K562 (cell line): ENCODE measurements at regions not wholly inside any gene's neighbourhood (a gene's known extent, or its start where the extent isn't known, plus 50 kb on each side); places are given as distances from the start of the nearest gene placed in this dataset.

ENCODE experiments used
- ATAC-seq: fragments of 200-7000 bp; cut with Tn5 transposase; 3 replicates; pipeline ENCODE4 v1.9.1; 2020; ENCODE audit warnings: moderate library complexity
- BruUV-seq: library from RNA; stranded (reverse); fragments of 400-500 nt; replicated peaks from 2 replicates; lab custom pipeline; 2021; lab: Mats Ljungman, UMichigan
- CTCF ChIA-PET: fragments of 300-600 bp; formaldehyde crosslinking; extraction: SDS; loops from one replicate; lab custom pipeline; 2021; ENCODE audit warnings: low intra/inter-chr PET ratio; lab: Yijun Ruan, JAX
- POLR2A ChIA-PET: fragments of 300-600, 350-650 bp; sonication (Branson Sonifier 250); formaldehyde crosslinking; extraction: SDS; loops from one replicate; lab custom pipeline; 2021; ENCODE audit warnings: antibody characterized with exemption, inconsistent platforms; lab: Yijun Ruan, JAX
- DNase-seq, 4 experiments: peaks; one replicate each; pipeline versions ENCODE4 v3.0.0 to v3.0.0-alpha.2; 2011 to 2018; ENCODE audit warnings: low spot score in 3 of 4, mixed read lengths in 3 of 4; ENCODE audit errors: extremely low read depth in 1 of 4
- FAIRE-seq: peaks from 2 replicates; lab custom pipeline; 2011; peaks lifted over from hg19 to GRCh38; lab: Jason Lieb, UNC
- H2AFZ ChIP-seq: 2 replicates; pipeline ENCODE4 v1.6.0; 2011; ENCODE audit warnings: low read depth, low read length, control low read depth, inconsistent platforms
- H3K27ac ChIP-seq: fragments of 200-600 bp; 3 replicates; pipeline ENCODE4 v1.8.0; 2011; ENCODE audit warnings: low read depth, mild to moderate bottlenecking, control low read depth, inconsistent platforms, low read length, moderate library complexity, mixed read lengths; ENCODE audit errors: extremely low read depth
- H3K27me3 ChIP-seq, 2 experiments: fragments of 300-600 bp in 1 of 2; 2 replicates in 1 of 2; 3 replicates in 1 of 2; pipeline versions ENCODE4 v1.6.0 to v1.8.0; 2011; ENCODE audit warnings: inconsistent platforms in 2 of 2, low read length in 2 of 2, mild to moderate bottlenecking in 1 of 2, mixed read lengths in 1 of 2, moderate library complexity in 1 of 2; ENCODE audit not compliant: control insufficient read depth in 2 of 2, insufficient read depth in 2 of 2
- H3K36me3 ChIP-seq: fragments of 300-600 bp; 3 replicates; pipeline ENCODE4 v1.8.0; 2011; ENCODE audit warnings: mild to moderate bottlenecking, low read length, inconsistent platforms; ENCODE audit not compliant: control insufficient read depth, insufficient read depth
- H3K4me1 ChIP-seq, 2 experiments: fragments of 200-600 bp in 1 of 2; replicated peaks in 1 of 2; 2 replicates in 1 of 2; 3 replicates in 1 of 2; pipeline versions ENCODE4 v1.5.1 to v1.8.0; 2011; ENCODE audit warnings: inconsistent platforms in 2 of 2, low read length in 2 of 2, mild to moderate bottlenecking in 1 of 2, mixed read lengths in 1 of 2, moderate library complexity in 1 of 2; ENCODE audit not compliant: control insufficient read depth in 2 of 2, insufficient read depth in 2 of 2
- H3K4me2 ChIP-seq: 2 replicates; pipeline ENCODE4 v1.6.1; 2011; ENCODE audit warnings: low read length, control low read depth, inconsistent platforms, mixed read lengths; ENCODE audit not compliant: insufficient read depth
- H3K4me3 ChIP-seq: fragments of 200-600 bp; sonication (generic), shearing (Covaris generic); 2 replicates; pipeline ENCODE4 v1.5.1; 2016; ENCODE audit warnings: control low read depth, inconsistent platforms
- H3K79me2 ChIP-seq: fragments of 200-600 bp; 3 replicates; pipeline ENCODE4 v1.8.0; 2011; ENCODE audit warnings: low read length, inconsistent platforms; ENCODE audit not compliant: control insufficient read depth, insufficient read depth
- H3K9ac ChIP-seq, 2 experiments: 2 replicates each; pipeline versions ENCODE4 v1.6.0 to v1.6.1; 2011; ENCODE audit warnings: low read depth in 2 of 2, low read length in 2 of 2, control low read depth in 1 of 2, inconsistent platforms in 1 of 2, mild to moderate bottlenecking in 1 of 2, mixed read lengths in 1 of 2; ENCODE audit not compliant: insufficient read depth in 1 of 2
- H3K9me1 ChIP-seq: one replicate; pipeline ENCODE4 v1.6.0; 2011; ENCODE audit warnings: inconsistent platforms, mild to moderate bottlenecking, low read length, moderate library complexity; ENCODE audit not compliant: control insufficient read depth, insufficient read depth
- H3K9me3 ChIP-seq: replicated peaks from 2 replicates; pipeline ENCODE4 v1.5.1; 2011; ENCODE audit warnings: low read depth, low read length, inconsistent platforms; ENCODE audit not compliant: control insufficient read depth, insufficient read depth
- H4K20me1 ChIP-seq: replicated peaks from 2 replicates; pipeline ENCODE4 v1.6.1; 2011; ENCODE audit warnings: low read length, inconsistent platforms, mixed read lengths; ENCODE audit not compliant: control insufficient read depth, insufficient read depth
- HDAC1 ChIP-seq, 2 experiments: fragments of 450-650 bp; IDR thresholded peaks; 2 replicates each; pipeline ENCODE4 v1.6.1; 2016 to 2017; ENCODE audit warnings: inconsistent platforms in 1 of 2, mild to moderate bottlenecking in 1 of 2, moderate library complexity in 1 of 2
- MAFG ChIP-seq: fragments of 450-650 bp; conservative IDR thresholded peaks from 2 replicates; pipeline ENCODE4 v1.6.1; 2016; ENCODE audit warnings: missing genetic modification characterization, missing compliant biosample characterization
- in situ Hi-C: fragments of 300-500 bp; cut with MboI; formaldehyde crosslinking; loops from 4 replicates; pipeline ENCODE4 v1.15.0; 2018; ENCODE audit warnings: inconsistent platforms, mixed read lengths
- intact Hi-C: fragments of 100-400 bp; cut with micrococcal nuclease; formaldehyde crosslinking; loops from 2 replicates; pipeline ENCODE4 v1.14.2; 2022
- TF ChIP-seq, protein P1 (sequence below): sonication (generic); formaldehyde crosslinking; IDR thresholded peaks from 2 replicates; pipeline ENCODE4 v1.8.0; 2022; ENCODE audit warnings: mild to moderate bottlenecking, low read depth, missing genetic modification reagents
- TF ChIP-seq, protein P2 (sequence below), 2 experiments: IDR thresholded peaks in 1 of 2; conservative IDR thresholded peaks in 1 of 2; 2 replicates each; pipeline ENCODE4 v1.6.1; 2016; ENCODE audit warnings: low read depth in 2 of 2, mild to moderate bottlenecking in 1 of 2, missing compliant biosample characterization in 1 of 2, missing genetic modification characterization in 1 of 2, moderate library complexity in 1 of 2

DNA sequence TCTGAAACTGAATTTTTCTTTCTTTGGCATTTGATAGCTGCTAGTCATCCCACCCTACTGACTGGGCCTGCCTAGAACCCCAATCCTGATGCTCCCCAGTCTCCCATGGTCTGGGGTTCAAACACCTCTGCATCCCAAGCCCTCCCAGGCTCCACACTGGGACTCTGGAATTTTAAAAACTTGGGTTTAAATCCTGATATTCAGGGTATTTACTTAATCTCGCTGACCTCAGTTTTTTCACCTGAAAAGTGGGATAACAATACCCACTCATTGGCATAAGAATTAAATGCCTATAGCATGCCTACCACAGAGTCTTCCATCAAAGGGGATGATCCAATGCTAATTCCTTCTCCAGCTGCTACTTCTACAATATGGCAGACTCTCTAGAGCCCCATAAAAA, 264.4 kb downstream of the NPIPA8 start (continued):
- TF ChIP-seq, protein P1, sequence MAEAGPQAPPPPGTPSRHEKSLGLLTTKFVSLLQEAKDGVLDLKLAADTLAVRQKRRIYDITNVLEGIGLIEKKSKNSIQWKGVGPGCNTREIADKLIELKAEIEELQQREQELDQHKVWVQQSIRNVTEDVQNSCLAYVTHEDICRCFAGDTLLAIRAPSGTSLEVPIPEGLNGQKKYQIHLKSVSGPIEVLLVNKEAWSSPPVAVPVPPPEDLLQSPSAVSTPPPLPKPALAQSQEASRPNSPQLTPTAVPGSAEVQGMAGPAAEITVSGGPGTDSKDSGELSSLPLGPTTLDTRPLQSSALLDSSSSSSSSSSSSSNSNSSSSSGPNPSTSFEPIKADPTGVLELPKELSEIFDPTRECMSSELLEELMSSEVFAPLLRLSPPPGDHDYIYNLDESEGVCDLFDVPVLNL (CRISPR knock-in tag): no peak
- TF ChIP-seq, protein P2, sequence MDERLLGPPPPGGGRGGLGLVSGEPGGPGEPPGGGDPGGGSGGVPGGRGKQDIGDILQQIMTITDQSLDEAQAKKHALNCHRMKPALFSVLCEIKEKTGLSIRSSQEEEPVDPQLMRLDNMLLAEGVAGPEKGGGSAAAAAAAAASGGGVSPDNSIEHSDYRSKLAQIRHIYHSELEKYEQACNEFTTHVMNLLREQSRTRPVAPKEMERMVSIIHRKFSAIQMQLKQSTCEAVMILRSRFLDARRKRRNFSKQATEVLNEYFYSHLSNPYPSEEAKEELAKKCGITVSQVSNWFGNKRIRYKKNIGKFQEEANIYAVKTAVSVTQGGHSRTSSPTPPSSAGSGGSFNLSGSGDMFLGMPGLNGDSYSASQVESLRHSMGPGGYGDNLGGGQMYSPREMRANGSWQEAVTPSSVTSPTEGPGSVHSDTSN (CRISPR knock-in tag; IDR thresholded peaks at IDR 0.05; ENCODE audit: low read depth): no peak
- TF ChIP-seq, protein P2 (tag; conservative IDR thresholded peaks at IDR 0.05; ENCODE audit: low read depth): no peak

DNA sequence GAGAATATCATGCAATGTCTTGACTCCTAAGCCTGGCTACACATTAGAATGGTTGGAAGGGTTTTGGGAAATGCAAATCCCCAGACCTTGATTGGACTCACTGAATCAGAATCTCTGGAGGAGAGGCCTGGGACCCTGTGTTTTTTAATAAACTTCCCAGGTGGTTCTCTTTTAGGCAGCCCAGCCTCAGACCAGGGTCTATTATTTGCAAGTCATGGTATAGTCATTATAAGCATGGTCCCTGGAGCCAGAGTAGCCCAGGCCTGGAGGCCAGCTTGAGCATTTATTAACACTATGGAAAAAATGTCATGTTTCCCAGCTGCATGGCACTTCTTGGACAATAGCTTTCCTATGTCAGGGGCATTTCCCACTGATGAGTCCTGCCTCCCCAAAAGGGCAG, 266.9 kb downstream of the NPIPA8 start:
- BruUV-seq: no TSS peak
- H2AFZ ChIP-seq: no peak overlapping the region
- H3K27me3 ChIP-seq: no peaks in the 10 kb centered on the region; a peak in 1 of 5 replicates
- peaks cover 33% of the 10 kb centered on the region; the same call in 1 of the 3 replicates for H3K36me3 ChIP-seq
- no peak overlapping the region for H3K9ac ChIP-seq
- no peak overlapping the region for H3K4me3 ChIP-seq
- H3K9me3 ChIP-seq: no peaks in the 10 kb centered on the region
- H4K20me1 ChIP-seq: no peaks in the 10 kb centered on the region
- H3K4me1 ChIP-seq: no peaks in the 10 kb centered on the region
- H3K9me1 ChIP-seq: no peaks in the 10 kb centered on the region
- intact Hi-C loops: no loop called here
- H3K4me2 ChIP-seq: no peak overlapping the region
- H3K79me2 ChIP-seq: peaks cover 16% of the 10 kb centered on the region; the same call in 2 of the 3 replicates
- ATAC-seq (no peak), FAIRE-seq (no peak), DNase-seq (no peak)
- in situ Hi-C loops: no loop called here
- no peak overlapping the region for H3K27ac ChIP-seq
- POLR2A ChIA-PET: no interaction called here
- peak; percentile 28; the same call in 1 of the 2 replicates for TF ChIP-seq MAFG (tag)
- no peak for TF ChIP-seq HDAC1 (IDR thresholded peaks at IDR 0.05)
- CTCF ChIA-PET: no interaction called here
